GM21423 (cell line): ENCODE measurements at regions not wholly inside any gene's neighbourhood (a gene's known extent, or its start where the extent isn't known, plus 50 kb on each side); places are given as distances from the start of the nearest gene placed in this dataset.

Experiments
- ATAC-seq: cut with Tn5 transposase; IDR thresholded peaks from one replicate; pipeline ENCODE4 v1.9.1; 2021; ENCODE audit warnings: mild to moderate bottlenecking, moderate library complexity; ENCODE audit not compliant: unreplicated experiment

DNA sequence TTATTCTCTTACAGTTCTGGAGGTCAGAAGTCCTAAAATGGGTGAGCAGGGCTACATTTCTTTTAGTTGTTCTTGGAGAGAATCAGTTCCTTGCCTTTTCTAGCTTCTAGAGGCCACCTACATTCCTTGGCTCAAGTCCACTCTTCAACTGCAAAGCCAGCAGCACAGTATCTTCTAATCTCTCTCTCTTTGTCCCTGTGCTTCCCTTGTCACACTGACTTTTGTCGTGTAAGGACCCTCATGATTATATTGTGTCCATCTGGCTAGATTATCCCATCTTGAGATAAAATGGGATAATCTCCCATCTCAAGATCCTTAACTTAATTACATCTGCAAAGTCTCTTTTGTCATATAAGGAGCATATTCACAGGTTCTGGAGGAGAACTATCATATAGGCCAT lies 359.0 kb downstream of the ADRA2A start:
- ATAC-seq, result no peak

DNA sequence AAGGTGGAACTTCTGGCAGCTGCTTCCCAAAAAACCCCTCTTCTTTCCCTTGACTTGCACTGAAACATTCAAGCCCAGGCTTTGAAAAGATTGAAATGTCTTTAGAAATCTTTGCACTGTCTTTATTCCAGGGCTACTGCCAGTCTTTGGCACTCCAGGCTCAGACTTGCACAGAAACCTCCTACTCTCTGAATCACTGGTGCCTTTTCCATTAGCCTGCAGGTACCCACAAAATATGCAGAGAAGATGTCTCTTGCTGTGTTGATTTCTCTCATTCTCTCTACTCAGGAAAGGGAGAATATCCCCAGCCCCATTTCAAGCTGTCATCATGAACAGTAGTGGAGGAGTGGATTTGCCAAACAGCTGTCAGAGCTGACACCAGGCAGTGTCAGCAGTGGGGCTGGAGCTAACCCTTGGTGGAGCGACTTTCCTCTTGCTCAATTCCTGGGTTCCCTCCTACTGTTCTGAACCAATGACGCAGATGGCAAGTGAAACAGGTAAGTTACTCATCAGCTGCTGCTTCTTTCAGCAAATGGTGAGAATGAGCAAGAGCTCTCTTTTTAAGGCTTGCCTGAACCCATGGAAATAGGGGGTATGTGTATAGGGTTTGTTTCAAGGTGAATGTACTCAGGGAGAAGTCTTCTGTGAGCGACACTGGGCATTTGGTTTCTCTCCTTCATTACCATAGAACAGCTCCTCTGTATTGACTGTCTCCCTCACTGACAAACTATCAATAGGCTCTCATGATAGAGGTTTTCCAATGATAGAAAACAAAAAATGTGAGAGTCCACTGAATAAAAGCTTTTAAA lies 362.4 kb downstream of the ADRA2A start:
- ATAC-seq, result no peak

DNA sequence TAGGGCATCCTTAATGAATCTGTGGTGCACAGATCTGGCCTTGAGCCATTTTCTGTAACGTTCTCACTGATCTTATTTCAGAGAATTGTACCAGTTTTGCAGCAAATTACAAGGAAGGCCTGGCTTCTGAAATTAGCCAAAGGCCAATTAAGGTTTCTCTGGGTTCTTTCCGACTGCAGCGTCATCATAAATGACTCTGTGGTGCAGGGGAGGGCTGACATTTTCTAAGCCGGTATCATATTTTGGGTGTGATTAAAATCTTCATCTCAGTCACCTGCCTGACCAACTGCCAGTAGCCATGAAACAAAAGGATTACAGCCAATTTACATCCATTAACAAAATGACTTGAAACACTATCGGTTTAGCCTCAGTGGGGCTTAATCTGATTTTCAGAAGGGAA lies 363.7 kb downstream of the ADRA2A start:
- no peak for ATAC-seq

DNA sequence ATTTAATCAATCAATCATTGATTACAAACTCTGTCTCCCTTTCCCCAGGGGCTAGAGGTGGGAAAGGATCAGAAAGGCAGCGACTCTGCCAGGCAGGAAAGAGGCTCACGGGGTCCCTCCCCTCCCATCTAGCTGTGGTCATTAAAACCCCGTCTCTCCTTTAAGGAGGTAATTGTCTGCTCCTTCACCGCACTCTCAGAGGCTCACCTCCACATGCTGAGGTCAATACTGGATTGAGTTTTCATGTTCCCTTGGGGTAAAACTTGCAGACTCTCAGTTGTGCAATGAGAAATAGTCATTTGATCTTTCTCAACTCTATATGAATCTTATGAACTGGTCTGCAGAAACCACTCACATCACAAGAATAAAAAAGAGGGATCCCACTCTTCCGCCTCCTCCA lies 368.8 kb downstream of the ADRA2A start:
- no peak for ATAC-seq

DNA sequence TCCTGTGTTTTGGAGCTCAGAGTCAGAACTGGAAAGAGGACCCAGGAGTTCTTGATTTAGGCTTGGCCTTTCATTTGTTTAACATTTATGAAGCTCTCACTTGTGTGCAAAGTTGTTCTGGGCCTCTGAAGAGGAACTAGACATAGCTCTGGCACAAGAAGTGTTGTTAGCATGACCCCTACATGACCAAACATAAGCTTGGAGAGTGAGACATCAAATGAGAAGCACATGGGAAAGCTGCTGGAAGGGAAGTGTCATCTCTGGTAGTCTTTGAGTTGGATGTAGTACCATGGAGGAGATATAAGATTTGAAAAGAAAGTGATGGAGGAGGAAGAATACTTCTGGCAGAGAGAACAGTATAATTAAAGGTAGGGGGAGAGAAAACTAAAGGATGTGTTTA lies 370.1 kb downstream of the ADRA2A start:
- ATAC-seq, result no peak

DNA sequence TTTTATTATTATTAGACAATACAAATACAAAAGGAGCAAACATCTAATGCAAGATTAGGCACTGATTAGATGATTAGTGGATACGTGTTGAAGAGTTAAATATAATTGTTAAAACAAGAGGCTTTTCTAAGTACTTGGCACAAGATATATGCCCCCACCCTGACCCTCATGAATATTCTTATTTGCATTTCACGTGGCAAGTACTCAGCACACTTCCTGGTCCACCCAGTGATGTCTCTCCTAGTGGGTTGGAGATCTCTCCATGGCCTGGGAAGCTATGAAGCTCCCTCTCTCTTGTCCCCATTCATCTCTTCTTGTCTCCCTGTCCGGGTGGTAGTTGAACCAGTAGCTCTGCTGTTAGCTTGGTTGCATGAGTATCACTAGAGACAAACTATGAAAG lies 375.3 kb downstream of the ADRA2A start:
- ATAC-seq, result no peak

DNA sequence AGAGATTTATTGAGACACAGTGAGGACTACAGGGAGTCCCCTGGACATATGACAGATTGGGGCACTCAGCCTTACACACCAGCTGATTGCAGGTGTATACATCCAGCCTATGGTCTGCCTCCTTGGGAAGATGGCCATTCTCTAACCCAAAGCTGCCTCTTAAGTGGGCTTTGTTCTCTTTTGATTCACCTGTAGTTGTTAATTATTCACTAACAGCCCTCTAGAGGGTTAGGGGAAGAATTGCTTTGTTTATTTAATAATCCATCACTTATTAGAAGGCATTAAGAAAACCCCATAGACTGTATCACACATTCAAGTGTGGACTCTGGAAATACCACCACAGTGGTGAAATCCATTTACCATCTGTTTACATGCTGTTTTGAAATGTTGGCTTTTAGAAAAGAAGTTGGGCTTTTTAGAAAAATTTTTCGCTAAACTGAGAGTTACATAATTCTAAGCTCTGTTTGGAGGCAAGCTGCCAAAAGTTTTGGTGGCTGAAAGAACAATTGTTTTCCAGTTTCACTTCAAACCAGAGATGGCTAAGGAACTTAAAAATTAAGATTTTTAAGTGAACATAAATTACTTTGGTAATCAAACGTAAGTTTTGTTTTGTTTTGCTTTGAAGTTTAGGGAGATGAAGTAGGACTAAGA lies 379.1 kb downstream of the ADRA2A start:
- no peak for ATAC-seq

DNA sequence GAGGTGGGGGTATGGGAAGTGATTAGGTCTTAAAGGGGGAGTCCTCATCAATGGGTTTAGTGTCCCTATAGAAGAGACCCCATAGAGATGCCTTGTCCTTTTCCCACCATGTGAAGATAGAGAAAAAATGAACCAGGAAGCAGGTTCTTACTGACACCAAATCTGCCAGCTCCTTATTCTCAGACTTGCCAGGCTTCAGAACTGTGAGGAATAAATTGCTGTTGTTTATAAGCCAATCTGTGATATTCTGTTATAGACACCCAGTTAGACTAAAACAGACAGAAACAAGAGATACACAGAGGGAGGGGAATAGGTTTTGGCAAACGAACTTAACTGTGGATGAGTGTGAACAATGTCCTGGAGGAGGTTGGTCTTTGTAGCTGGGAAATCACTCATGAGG lies 381.4 kb downstream of the ADRA2A start:
- ATAC-seq, result no peak

DNA sequence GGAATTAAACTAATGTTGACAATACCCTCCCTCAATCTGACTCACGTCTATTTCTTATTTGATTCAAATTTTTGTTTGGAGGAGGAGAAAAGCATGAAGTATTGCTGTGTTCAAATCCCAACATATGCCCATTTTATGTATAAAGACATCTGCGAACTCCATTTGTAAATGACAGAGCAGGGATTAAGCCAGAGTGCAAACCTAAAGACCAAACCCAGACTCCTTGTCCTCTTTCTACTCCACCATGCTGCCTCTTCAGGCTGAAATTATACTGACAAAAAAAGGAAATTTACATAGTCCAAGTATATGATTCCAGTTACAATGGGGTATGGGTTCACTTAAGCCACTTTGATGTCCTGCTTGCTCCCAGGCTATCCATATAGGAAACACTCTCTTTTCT lies 383.1 kb downstream of the ADRA2A start:
- no peak for ATAC-seq

DNA sequence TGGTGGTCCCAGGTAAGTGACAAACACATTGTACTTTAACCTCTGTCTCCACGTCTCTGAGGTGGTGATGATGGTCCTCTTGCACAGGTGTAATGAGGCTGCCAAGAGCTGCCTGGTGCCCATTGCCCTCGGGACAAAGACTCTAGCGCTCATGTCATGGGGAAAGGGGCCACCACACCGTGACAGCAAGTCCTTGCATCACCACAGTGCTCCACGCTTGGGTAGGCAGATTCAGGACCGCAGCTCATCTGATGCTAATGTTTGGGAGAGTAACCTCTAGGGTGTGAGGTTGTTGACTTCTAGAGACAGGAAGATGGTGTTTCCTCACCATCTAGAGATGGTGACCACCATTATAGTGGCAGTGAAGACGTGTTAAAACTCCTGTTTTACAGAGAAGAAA lies 395.6 kb downstream of the ADRA2A start:
- ATAC-seq, result no peak

DNA sequence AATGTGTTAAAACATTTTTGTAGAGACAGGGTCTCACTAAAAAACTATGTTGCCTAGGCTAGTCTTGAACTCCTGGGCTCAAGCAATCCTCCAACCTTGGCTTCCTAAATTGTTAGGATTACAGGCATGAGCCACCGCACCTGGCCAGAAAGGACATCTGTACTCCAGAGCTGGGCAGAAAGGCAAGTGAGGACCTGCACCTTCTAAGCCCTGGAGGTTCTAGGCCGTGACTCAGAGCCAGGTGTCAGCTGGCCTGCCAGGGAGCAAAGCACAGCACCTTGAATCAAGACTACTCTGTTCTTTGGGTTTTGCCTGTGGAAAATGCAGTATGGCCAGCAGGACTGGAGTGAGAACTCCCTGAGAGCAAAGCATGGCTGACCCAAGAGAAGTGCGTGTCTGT lies 396.5 kb downstream of the ADRA2A start:
- no peak for ATAC-seq

DNA sequence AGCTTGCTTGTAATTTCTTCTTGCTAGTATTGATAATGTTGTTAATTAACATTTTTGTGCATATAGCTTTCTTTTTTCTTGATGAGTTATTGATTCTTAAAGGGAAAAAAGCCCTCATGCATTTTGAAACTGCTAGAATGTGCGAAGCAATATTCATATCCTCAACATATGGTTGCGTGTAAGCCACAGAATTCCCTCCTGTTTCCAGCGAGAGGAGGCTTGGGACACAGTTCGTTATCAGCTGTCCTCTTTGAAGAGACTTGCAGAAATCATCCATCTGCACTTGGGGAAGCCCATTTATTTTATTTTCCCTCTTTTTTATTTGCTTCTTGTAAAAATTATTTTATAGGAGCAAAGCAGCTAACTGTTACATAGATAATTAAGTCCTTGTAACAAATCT lies 398.0 kb downstream of the ADRA2A start:
- no peak for ATAC-seq

DNA sequence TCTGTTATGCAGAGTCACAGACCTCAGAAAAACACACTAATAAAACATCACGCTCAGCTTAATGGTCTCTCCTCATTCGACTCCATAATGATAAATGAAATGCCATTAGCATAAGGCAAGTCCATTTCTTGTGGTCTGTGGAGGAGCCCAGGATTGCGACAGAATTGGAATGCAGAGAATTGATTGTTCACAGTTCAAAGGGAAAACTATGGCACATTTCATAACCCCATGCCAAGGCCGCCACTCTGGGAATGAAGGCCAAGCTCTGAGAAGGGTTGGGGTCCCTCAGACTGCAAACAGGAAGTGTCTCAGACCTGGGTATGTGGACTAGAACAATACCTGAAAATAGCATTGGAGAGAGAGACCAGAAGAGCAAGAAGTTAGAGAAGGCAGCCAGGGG lies 398.9 kb downstream of the ADRA2A start:
- ATAC-seq, result no peak

DNA sequence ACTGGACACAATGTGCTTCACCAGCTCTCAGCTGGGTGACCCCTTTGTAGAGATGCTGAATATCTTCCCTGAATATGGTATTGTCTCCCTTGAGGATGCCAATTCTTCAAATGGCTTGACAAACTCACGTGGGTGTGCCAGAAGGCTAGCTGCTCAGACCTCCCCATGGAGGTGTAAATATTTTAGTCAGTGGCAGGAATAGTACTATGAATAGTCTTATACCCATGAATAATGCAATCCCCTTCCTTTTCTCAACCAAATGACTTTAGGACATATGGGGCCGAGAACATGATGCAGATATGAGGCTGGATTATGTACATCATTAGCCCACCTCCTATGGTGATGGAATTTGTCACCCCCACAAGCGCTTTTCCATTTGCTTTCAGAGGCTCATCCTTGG lies 401.8 kb downstream of the ADRA2A start:
- ATAC-seq, result no peak

DNA sequence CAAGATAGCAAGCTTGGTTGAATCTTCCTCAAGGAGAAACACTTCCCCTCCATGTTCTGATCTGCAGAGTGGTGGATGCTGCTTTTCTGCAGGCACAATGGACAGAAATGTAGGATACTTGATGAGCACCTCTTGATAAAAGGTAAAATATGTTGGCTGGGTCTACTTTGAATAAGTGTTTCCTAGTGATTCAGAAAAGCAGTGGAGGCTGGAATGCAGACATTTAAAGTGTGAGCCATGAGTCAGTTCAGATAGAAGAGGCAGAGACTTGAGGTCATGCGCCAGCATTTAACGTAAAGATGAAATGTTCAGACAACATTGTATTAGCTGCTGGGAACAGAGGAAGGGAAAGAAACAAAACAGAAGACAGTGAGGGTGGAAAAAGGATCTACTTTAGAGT lies 403.1 kb downstream of the ADRA2A start:
- ATAC-seq, result no peak

DNA sequence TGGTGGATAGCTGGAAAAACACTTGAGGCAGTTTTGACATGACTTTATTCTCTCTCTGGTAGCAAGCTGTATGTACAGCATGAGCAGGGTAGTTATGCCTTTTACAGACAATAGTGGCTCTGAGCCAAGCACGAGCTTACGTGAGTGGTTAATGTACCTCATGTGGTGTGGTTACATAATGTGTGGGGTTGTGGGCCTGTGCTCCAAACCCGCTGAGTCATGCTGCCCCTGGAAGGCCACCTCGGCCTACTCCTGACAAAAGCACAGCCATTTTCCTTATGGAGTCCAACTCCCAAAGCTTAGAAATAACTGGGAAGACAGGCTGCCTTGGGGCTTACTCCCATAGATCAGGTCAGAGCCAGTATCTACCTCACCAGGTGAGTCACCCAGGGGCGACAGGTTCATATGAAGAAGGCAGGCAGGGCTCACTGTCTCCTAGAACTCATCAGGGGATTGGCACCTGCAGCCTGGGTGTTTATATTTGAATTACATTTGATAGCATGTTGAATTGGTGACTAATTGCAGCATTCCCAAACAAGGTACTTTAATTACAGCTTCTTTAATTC lies 404.5 kb downstream of the ADRA2A start:
- ATAC-seq, result no peak

DNA sequence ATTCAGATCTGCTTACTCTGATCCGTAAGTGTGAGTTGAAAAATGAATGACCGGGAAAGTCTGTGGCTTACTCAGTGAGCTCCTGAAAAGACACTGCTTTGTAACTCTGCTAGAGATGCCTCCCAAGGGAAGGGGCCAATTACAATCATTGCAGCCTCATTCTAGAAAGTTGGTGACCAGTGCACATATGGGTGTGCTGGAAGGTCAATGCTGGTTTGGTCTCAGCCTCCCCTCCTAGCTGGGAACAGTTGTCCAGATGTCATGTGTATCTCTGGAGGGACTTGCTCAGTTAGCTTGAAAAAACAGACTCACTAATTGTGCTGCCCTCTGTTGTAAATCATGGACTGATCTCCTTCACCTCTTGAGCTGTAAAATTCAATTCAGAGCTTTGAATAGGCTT lies 405.0 kb downstream of the ADRA2A start:
- no peak for ATAC-seq

DNA sequence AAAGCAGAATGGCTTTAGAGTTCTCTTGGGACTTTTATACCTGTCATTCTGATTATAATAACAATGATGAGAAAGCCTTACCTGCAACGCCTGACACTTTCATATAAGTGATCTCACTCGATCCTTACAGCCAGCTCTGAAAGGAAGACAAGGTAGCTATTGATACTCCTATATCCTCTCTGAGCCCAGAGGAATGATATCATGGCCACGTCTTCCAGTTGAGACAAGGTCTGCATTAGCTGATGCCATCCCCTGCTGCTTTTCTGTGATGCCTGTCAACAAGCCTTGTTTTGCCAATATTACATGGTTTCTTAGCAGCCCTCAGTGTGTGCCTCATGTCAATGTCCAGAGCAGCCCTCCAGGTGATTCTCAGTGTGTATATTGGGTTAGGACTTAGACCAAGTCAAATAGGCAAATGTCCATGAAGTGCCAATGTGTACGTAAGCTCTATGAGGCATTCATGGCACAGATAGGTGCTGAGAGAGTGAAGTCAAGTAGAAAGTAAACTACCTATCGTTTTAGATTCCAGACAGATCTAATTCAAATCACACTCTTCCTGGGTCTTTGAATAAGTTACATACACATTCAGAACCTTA lies 405.9 kb downstream of the ADRA2A start:
- no peak for ATAC-seq

DNA sequence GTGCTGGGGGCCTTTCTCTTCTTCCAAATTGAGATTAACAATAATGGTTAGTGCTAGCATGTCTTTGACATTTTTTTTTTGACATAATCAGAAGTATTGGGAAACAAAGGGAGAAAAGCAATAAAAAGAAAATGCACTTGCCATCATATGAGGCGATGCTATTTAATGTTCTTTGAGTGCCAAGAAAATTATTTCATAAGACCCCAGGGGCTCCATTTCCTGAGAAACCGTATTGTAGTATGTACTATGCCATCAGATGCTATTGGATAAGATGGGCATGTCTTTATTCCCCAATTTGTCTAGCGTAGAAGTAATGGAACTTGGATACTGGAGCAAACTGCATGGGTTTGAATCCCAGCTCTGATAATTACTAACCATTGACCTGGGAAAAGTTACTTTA lies 408.9 kb downstream of the ADRA2A start:
- ATAC-seq, result no peak

DNA sequence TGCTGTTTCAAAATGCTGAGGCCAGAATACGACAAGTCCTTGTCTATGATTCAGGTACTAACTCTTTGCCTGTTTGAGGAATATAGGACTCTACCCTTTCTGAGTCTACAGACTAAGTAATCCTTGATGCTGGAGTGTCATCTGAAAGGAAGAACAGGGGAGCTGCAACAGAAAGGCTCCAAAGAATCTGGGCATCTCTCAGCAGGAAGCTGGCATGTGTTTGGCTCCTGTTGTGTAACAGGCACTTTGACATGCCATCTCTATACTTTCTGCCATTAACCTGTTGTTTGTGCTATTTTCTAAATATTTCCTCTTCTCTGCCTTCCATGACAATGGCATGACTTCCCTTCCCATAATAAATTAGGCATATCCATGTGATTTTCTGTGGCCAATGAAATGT lies 409.5 kb downstream of the ADRA2A start:
- ATAC-seq, result no peak

DNA sequence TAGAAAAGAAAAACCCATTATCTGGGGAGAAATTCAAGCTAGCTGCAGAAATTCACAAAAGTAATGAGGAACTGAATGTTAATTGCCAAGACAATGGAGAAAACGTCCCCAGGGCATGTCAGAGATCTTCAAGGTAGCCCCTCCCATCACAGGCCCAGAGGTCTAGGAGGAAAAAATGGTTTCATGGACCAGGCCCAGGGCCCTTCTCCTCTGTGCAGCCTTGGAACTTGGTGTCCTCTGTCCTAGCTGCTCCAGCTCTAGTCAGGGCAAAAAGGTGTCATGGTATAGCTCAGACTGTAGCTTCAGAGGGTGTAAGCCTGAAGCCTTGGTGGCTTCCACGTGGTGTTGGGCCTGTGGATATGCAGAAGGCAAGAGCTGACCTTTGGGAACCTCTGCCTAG lies 411.8 kb downstream of the ADRA2A start:
- ATAC-seq, result no peak

DNA sequence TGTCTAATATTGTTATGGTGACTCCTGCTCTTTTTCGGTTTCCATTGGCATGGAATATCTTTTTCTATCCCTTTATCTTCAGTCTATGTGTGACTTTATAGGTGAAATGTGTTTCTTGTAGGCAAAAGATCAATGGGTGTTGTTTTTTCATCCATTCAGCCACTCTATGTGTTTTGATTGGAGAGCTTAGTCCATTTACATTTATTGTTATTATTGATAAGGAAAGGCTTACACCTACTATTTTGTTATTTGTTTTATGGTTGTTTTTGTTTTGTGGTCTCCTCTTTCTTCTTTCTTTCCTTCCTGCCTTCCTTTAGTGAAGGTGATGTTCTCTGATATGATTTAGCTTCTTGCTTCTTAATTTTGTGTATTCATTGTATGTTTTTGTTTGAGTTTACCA lies 414.3 kb downstream of the ADRA2A start:
- no peak for ATAC-seq
